SH-SY5Y (cell line): ENCODE measurements at regions not wholly inside any gene's neighbourhood (a gene's known extent, or its start where the extent isn't known, plus 50 kb on each side); places are given as distances from the start of the nearest gene placed in this dataset.

Source experiments
- GATA2 ChIP-seq: IDR thresholded peaks from 2 replicates; pipeline ENCODE4 v1.6.1; 2011; ENCODE audit warnings: mild to moderate bottlenecking, low read depth, low read length
- GATA3 ChIP-seq: IDR thresholded peaks from 2 replicates; pipeline ENCODE4 v1.6.1; 2011; ENCODE audit warnings: low read depth, mild to moderate bottlenecking, low read length, moderate library complexity

DNA sequence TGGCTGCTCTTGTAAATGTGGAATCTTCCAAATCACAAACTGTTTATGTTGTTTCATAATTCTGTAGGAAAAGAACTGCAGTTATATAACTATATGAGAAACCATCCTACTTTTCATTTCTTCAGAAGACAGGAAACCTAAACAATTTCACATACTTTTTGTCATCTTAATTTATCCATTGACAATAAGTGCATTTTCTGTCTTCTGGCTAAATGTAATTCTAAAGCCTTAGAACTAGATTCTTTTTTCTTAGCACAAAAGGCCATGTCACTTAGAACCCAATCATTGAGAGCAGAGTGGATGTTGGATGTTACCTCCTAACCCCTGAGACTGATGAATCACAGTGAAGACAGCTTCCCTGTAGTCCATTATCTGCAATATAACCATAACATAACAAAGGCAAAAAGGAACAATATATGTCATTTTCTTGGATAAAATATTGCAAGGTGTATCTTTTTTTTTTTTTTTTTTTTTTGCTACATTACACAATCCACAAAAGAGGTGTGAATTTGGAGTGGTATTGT is 410.2 kb upstream of the PRMT6 start:
- TF ChIP-seq GATA2 (no peak), GATA3 (no peak)
